Upper lobe of right lung (tissue), 1 donor: ENCODE measurements at regions not wholly inside any gene's neighbourhood (a gene's known extent, or its start where the extent isn't known, plus 50 kb on each side); places are given as distances from the start of the nearest gene placed in this dataset.

Source experiments
- ATAC-seq: fragments of 200-7000 bp; cut with Tn5 transposase; one replicate; pipeline ENCODE4 v1.9.1; 2020; ENCODE audit warnings: mild to moderate bottlenecking, moderate library complexity
- DNase-seq: peaks from one replicate; pipeline ENCODE4 v3.0.0-alpha.2; 2020
- H3K27ac ChIP-seq: fragments of 200-600 bp; one replicate; pipeline ENCODE4 v1.8.0; 2022
- H3K27me3 ChIP-seq: fragments of 200-600 bp; one replicate; pipeline ENCODE4 v1.8.0; 2022; ENCODE audit warnings: mild to moderate bottlenecking
- H3K36me3 ChIP-seq: fragments of 200-600 bp; one replicate; pipeline ENCODE4 v1.8.0; 2022
- H3K4me1 ChIP-seq: fragments of 200-600 bp; one replicate; pipeline ENCODE4 v1.8.0; 2022
- H3K4me3 ChIP-seq: fragments of 200-600 bp; one replicate; pipeline ENCODE4 v1.8.0; 2022; ENCODE audit warnings: mild to moderate bottlenecking
- H3K9me3 ChIP-seq: fragments of 200-600 bp; one replicate; pipeline ENCODE4 v1.8.0; 2022
- CTCF ChIP-seq: fragments of 200-600 bp; IDR thresholded peaks from one replicate; pipeline ENCODE4 v1.8.0; 2022; ENCODE audit warnings: antibody characterized with exemption
- intact Hi-C: fragments of 100-400 bp; cut with DNase I; formaldehyde crosslinking; loops from one replicate; pipeline ENCODE4 v1.11.0; 2022
- donor health status: DM: no; HTN: yes; CAD: no; lungs with severe emphysema.

DNA sequence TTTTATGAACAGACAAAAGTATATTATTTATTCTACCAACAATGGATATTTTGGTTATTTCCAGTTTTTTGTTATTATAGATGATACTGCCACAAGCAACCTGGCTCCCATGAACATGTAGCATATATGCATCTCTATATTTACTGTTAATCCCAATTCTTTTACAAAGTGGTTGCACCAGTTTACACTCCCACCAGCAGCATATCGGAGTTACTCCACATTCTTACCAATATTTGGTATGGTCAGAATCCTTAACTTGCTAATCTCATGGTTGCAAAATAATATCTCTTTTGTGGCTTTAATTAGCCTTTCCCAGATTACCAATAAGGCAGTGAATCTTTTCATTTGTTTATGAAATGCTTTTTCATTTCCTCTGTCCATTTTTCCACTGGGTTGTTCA is 137.6 kb upstream of the CDYL start:
- Histone ChIP-seq H3K9me3 (peaks cover 3% of the 10 kb centered on the region), H3K4me3 (no peak overlapping the region), H3K27me3 (no peaks in the 10 kb centered on the region), H3K27ac (no peak overlapping the region), H3K36me3 (no peaks in the 10 kb centered on the region), H3K4me1 (no peaks in the 10 kb centered on the region)
- DNase-seq (no peak), ATAC-seq (no peak)
- intact Hi-C loops: no loop called here
- no peak for TF ChIP-seq CTCF

- intact Hi-C loops: no loop called here
- no peak for ATAC-seq
- DNase-seq: no peak
- Histone ChIP-seq H3K9me3 (peaks cover 3% of the 10 kb centered on the region), H3K27me3 (no peaks in the 10 kb centered on the region), H3K36me3 (no peaks in the 10 kb centered on the region), H3K27ac (no peak overlapping the region), H3K4me1 (no peaks in the 10 kb centered on the region), H3K4me3 (no peak overlapping the region)
- TF ChIP-seq CTCF: no peak
Observed at GRCh38 chr6:4637691-4638433, 138.3 kb upstream of the CDYL start.

- Histone ChIP-seq H3K27ac (no peak overlapping the region), H3K9me3 (peaks cover 3% of the 10 kb centered on the region), H3K4me1 (no peaks in the 10 kb centered on the region), H3K36me3 (no peaks in the 10 kb centered on the region), H3K4me3 (no peak overlapping the region), H3K27me3 (no peaks in the 10 kb centered on the region)
- no peak for ATAC-seq
- DNase-seq: no peak
- intact Hi-C loops: no loop called here
- no peak for TF ChIP-seq CTCF
Observed at GRCh38 chr6:4636881-4637224, 139.4 kb upstream of the CDYL start.

DNA sequence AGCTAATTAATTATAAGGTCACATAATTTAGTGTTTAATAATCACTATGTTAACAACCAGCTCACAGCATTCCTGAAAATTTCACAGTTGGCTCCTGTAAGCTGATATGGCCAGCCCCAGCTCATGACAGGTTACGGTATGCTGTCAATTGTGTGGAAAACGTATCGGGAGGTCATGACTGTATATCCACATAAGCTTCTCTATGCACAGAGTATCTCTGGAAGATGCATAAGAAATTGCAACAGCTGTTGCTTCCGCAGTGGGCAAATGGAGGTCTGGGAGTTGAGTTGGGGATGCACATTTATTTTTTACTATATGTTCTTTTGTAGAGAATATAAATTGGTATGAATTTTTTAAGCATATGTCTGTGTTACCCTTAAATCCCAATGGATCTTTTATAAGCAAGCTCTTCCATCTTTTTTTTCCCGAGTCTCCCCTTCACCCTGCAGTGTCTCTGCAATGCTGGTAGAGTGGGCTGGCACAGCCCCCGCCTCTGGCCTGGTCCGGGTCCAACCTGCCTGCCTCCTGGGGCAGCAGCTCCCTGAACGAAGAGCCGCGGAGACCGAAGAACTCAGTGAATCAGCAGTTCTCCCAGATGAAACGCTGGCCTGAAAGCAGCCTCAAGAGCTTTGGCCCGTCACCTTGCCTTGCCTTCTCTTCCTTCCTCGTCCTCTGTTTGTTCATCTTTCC is 139.9 kb upstream of the CDYL start:
- no peaks in the 10 kb centered on the region for H3K4me1 ChIP-seq
- H3K27ac ChIP-seq: no peak overlapping the region
- peaks cover 3% of the 10 kb centered on the region for H3K9me3 ChIP-seq
- no peaks in the 10 kb centered on the region for H3K27me3 ChIP-seq
- TF ChIP-seq CTCF: no peak
- DNase-seq (no peak), ATAC-seq (no peak)
- no peak overlapping the region for H3K4me3 ChIP-seq
- no peaks in the 10 kb centered on the region for H3K36me3 ChIP-seq
- intact Hi-C loops: no loop called here

DNA sequence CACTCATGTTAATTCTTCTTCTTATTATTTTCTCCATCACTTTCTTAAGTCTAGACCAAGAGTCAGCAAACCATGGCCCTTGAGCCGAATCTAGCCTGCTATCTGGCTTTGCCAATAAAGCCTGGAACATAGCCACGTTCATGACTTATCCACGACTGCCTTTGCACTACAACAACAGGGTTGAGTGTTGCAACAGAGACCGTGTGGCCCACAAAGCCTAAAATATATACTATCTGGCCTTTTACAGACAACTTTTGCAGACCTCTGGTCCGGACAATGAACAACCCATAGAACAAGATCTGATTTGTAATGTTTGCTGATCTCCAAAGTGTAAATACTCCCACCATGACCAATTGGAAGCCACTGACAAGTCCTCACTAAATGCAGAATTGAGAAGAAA is 140.5 kb upstream of the CDYL start:
- intact Hi-C loops: no loop called here

More for the DNA sequence above, 140.5 kb upstream of the CDYL start:
- no peak for TF ChIP-seq CTCF
- Histone ChIP-seq H3K4me3 (no peak overlapping the region), H3K27ac (no peak overlapping the region), H3K4me1 (no peaks in the 10 kb centered on the region), H3K27me3 (no peaks in the 10 kb centered on the region), H3K36me3 (no peaks in the 10 kb centered on the region), H3K9me3 (peaks cover 3% of the 10 kb centered on the region)
- DNase-seq (no peak), ATAC-seq (no peak)
